ENCODE measurements at regions not wholly inside any gene's neighbourhood (a gene's known extent, or its start where the extent isn't known, plus 50 kb on each side); places are given as distances from the start of the nearest gene placed in this dataset.

DNA sequence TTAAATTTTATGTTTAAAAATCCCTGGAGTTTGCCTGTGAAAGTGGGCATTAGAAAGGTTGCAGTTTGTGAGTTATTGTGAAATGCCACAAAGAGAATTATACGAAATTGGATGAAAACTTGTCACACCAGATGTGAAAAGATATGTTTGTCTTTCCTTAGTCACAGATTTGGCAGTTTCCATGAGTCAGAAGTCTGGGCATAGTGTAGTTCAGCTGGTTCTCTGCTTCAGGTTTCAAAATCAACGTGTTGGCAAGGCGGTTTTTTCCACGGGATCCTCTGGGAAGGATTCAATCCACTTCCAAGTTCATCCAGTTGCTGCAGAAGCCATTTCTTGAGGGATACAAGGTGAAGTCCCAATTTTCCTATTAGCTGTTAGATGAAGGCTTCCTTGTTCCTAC is 658.0 kb upstream of the CDH2 start:
- no peak for DNase-seq (ENCODE audit: low spot score)

DNA sequence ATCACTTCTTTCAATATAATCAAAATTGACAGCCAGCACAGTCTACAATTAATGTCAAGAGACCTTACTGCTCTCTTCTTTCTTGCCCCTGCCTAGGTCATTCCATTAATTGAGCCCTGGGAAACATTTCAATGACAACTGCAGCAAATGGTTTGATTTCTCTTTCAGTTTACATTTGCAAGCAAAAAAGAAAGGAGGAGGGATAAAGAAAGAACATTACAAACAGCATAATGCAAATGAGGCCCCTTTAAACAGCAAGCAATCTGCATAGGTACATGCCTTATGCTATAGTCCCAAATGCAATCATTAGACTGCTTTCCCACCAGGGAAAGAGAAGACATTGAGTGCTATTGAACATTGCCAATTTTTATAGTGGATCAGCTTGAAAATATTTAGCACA is 655.0 kb upstream of the CDH2 start:
- DNase-seq (ENCODE audit: low spot score) = no peak

DNA sequence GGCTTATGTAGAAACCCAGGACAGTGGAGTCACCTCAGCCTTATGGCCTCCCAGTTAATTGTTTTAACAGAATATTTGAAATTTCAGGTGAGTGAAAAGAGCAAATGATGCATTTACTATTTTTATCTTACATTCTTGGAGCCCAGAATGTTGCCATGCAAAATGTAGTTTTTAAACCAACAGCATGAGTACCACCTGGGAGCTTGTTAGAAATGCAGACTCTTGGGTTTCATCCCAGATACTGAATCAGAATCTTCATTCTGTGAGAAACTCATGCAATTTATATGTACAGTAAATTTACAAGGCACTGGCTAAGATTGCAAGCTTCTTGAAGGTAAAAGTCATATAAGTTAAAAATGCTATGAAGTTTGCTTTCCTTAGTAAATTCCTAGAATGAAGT is 654.5 kb upstream of the CDH2 start:
- DNase-seq (ENCODE audit: low spot score) = no peak

DNA sequence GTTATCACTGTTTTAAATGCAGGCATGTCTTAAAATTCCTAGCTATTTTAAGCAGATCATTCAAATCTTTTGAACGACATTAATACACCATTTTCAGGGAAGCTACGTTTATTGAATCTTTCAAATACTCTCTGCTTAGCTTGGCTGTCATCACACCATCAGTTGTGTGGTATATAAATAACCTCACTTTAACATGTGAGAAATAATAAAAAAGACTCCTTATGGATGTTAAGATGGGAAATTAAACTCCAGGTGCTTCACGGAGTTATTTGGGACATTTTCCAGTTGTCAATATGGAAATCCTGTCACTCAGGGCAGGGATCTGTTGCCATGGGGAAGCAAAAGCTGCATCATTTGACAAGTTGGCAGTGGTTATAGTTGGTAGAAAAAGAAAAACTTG is 649.2 kb upstream of the CDH2 start:
- DNase-seq (ENCODE audit: low spot score) = no peak

GRCh38 chr18:28824183-28824574 is 647.2 kb upstream of the CDH2 start:
- DNase-seq (ENCODE audit: low spot score) = no peak

DNA sequence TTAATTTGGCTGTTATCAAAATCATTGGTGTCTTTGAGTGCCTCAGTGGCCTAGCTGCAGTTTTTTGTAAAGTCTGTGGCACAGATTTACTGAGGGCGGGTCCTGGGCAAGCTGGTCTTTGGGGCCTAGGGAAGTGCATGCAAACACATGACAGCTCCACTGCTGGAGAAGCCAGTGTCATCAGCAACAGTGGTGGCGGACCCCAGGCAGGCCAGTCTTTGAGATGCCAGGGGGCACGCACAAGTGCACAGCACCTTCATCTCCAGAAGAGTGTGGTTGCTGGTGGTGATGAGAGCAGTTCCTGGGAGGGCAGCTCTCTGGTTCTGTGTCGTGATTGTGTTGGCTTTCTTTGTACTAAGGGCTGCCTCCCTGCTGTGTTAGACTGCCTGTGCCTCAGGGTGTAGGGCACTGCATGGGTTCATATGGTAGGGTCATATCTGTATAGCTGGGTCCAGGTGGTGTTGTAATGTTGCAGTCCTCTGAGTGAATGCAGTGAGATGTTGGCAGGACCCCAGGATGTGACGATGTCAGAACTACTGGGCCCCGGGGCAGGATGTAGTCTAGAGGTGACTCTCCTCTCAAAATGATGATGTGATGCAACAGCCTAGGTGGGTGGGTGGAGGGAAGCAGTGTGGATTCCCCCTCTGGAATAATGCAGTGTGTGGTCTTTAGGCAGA is 646.7 kb upstream of the CDH2 start:
- no peak for DNase-seq (ENCODE audit: low spot score)

- DNase-seq (ENCODE audit: low spot score) = no peak
These were observed 643.4 kb upstream of the CDH2 start for GRCh38 chr18:28820353-28820752.

- no peak for DNase-seq (ENCODE audit: low spot score)
These were observed 639.2 kb upstream of the CDH2 start for GRCh38 chr18:28816155-28816554.

DNA sequence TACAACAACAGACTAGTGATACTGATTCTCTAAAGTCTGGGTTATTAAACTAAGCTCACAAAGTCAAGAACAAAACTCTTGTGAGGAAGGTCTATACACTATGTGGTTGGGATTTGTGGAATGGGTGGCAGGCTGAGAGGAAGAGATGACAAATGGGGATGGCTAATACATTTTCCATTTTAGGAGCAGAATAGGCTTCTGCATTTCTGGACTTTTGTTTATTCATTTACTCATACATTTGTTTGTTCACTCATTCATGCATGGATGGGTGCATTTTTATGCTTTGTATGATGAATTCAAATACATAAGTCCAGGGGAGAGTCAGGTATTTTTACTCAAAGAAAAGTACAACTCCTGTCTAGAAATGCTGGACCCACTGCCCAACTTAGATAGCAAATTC is 637.4 kb upstream of the CDH2 start:
- DNase-seq (ENCODE audit: low spot score) = no peak

GRCh38 chr18:28808373-28808772 is 631.4 kb upstream of the CDH2 start:
- no peak for DNase-seq (ENCODE audit: low spot score)

DNA sequence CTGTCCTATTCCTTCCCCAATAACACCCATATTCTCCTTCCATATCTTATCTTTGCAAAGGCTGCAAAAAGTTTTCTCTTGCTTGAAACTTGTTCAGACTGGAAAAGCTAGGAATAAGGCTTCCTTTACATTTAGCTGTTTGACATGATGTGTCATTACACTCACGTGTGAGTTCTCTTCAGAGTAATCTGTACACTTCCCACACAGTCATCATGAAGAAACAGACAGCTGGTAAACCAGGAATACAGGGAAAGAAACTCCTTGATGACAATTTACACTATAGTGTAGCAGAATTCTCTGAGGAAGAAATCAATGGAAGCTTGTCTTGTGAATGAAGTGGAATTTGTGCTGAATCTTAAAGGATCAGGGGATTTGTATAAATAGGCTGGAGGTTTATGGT is 628.6 kb upstream of the CDH2 start:
- no peak for DNase-seq (ENCODE audit: low spot score)

GRCh38 chr18:28804512-28805202 is 627.7 kb upstream of the CDH2 start:
- DNase-seq (ENCODE audit: low spot score) = no peak

GRCh38 chr18:28802546-28802945 is 625.6 kb upstream of the CDH2 start:
- no peak for DNase-seq (ENCODE audit: low spot score)

DNA sequence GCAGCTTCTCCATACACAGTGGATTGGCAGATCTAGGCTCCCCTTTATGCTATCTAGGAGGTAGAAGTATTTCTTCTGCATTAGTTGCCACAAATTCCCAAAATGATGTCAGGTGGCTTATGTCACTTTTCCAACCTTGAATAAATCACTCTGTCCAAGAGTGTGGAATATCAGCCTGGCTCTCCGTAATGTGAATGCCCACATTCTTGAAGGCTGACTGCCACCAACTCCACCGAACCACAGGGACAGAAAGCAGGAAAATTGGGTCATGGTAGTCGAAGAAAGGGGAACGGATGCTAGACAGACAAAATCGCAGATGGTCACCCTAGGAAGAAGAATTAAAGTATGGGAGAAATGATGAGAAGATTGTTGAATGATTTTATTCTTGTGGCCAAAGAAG is 624.9 kb upstream of the CDH2 start:
- no peak for DNase-seq (ENCODE audit: low spot score)

- no peak for DNase-seq (ENCODE audit: low spot score)
These were observed 617.7 kb upstream of the CDH2 start for GRCh38 chr18:28794459-28795245.

GRCh38 chr18:28793901-28794300 is 617.0 kb upstream of the CDH2 start:
- no peak for DNase-seq (ENCODE audit: low spot score)

DNA sequence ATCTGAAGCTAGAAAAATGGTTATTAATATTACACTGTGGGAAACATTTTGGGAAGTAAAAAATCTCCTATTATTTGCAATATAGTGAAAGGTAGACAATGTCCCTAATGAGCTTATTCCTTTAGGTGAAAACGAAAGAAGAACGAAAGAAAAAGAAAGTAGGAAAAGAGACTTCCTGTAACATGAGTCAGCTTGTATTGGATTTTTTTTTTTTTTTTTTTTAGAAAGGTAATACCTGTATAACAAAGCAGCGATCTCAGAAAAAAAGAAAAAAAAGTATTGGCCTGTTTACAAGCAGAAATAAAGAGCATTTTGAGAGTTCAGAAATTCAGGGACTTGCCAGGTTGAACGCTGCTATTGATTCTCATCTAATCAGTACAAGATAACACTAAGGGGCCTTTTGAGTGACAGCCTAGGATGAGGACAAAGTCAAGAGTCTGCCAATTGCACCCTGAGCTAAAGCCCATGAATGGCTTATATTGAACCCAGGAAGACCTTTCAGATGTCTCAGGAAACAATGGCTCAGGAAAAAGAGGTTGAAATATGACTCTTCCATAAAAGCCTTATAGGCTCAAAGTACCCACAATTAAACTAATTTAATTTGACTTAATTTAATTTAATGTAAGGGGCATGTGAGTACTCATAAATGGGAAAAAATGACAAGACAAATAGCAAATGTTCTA is 615.6 kb upstream of the CDH2 start:
- no peak for DNase-seq (ENCODE audit: low spot score)

DNA sequence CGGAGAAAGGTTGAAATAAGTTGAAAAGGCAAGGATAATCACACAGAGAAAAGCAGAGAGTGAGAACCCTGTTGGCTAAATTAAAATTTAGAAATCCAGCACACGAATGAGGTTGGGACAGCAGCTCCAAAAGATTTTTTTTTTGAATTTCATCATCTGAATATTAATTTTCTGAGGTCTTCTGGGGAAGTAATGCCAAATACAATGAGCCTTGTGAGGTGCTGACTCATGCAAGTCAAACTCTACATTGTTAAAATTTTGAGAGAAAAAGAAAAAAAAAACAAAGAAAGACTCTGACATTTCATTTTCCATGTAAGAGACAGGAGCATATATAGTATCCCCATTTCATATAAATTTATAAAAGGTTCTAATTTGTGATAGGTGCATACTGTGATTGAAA is 614.2 kb upstream of the CDH2 start:
- DNase-seq (ENCODE audit: low spot score) = no peak

DNA sequence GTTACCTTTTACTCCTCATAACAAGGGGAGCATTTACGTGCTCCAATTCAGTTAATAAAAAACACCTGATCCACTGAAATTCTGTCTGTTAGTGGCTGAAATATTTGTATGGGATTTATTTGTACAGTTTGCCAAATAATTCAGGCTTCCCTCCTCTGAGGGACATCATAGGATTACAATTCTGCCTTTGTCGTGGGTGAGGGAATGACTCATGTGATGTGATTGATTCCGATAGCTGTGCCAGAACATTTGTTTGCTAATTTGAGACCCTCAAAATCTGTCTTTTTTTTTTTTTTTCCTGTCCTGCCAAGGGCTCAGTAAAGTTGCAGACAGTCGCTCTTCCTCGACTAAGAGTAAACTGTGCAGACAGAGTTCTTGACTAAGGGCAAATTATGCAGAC is 612.6 kb upstream of the CDH2 start:
- DNase-seq (ENCODE audit: low spot score) = no peak

- no peak for DNase-seq (ENCODE audit: low spot score)
These were observed 610.0 kb upstream of the CDH2 start for GRCh38 chr18:28786926-28787325.

DNA sequence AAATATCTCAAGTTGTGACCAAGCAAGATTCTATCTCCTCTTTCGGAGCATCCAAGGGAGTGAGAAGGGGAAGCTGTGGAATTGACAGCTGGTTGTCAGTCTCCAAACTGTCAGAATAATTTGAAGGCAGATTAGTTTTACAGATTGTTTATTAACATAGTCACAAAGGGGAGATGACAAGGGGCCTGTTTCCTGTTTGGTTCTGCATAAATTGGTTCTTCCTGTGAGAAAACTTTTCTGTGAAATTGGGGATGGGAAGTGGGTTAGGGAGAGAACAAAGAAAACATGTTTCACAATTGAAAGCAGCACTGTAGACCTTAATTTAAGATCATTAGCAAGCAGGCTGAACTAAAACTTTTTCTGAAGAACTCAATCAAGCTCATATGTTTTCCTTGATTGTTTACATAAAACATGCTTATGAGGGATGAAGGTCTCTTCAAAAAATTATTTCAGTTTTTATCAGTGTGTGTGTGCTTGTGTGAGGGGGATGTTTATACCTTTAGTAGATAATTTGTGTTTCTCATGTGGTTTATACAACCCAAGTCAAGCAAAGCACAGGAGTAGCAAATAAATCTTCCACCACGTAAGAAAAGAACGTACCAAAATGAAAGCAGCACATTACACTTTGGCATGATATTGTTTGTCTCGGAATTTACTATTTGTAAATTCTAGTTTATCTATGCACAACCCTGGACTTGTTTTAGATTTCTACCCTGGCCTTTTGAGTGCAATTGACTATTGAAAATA is 604.9 kb upstream of the CDH2 start:
- DNase-seq (ENCODE audit: low spot score) = no peak

DNA sequence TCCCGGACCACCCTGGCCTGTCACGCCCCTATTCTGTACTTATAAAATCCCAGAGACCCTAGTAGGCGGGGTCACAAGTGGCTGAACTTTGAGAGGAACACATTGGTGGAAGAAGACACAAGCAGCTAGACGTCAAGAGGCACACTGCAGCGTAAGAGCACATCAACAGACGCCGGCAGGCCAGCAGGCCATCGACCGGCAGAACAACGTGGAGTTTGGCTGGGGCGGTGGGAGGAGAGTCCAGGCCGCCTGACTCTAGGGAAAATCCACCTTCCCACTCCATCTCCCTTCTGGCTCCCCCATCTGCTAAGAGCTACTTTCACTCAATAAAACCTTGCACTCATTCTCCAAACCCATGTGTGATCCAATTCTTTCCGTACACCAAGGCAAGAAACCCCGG is 601.8 kb upstream of the CDH2 start:
- no peak for DNase-seq (ENCODE audit: low spot score)
